ENCODE measurements at regions not wholly inside any gene's neighbourhood (a gene's known extent, or its start where the extent isn't known, plus 50 kb on each side); places are given as distances from the start of the nearest gene placed in this dataset.
"Not testable (repeated sequence)": the region's sequence is repeated elsewhere in the genome, so short reads cannot be mapped to it uniquely, and the experiment has no call there.

DNA sequence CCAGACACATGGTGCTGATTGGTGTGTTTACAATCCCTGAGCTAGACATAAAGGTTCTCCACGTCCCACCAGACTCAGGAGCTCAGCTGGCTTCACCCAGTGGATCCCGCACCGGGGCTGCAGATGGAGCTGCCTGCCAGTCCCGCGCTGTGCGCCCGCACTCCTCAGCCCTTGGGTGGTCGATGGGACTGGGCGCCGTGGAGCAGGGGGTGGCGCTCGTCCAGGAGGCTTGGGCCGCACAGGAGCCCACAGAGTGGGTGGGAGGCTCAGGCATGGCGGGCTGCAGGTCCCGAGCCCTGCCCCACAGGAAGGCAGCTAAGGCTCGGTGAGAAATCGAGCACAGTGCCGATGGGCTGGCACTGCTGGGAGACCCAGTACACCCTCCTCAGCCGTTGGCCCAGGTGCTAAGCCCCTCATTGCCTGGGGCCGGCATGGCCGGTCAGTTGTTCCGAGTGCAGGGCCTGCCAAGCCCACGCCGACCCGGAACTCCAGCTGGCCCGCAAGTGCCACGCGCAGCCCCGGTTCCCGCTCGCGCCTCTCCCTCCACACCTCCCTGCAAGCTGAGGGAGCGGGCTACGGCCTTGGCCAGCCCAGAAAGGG lies 76.8 kb upstream of the ZNF98 start:
- WGBS, 2 experiments (ENCODE audit: extremely low coverage in 2 of 2, insufficient read length in 1 of 2): 81% methylated on average over 3 of the region's 34 CpGs; no CpG with 5 or more reads in 1 of the 2 experiments
- H3K36me3 ChIP-seq (ENCODE audit: control insufficient read depth, insufficient read depth, low read length); H3K79me1 ChIP-seq (ENCODE audit: low read depth in 1 of 2, low read length in 2 of 2); H2BK120ac ChIP-seq (ENCODE audit: low read depth, low read length); DNase-seq; CTCF ChIA-PET; H3K56ac ChIP-seq (ENCODE audit: extremely low read depth, insufficient read depth, low read length); POLR2A ChIA-PET (ENCODE audit: unreplicated experiment); H4K5ac ChIP-seq (ENCODE audit: low read depth, low read length); H3K27me3 ChIP-seq (ENCODE audit: control insufficient read depth, insufficient read depth, low read length); H3K9me1 ChIP-seq (ENCODE audit: insufficient read depth, low read length); ATAC-seq (ENCODE audit: low read depth); intact Hi-C loops (cut with micrococcal nuclease); H2AFZ ChIP-seq (replicated peaks; ENCODE audit: low read length, poor library complexity); dilution Hi-C loops (cut with HindIII; ENCODE audit: low sequenced_read_pairs, unreplicated experiment); H3K4me1 ChIP-seq (ENCODE audit: control insufficient read depth, insufficient read depth, low read length); H2BK5ac ChIP-seq (ENCODE audit: low read depth, low read length, poor library complexity, severe bottlenecking); H3K23ac ChIP-seq (ENCODE audit: low read depth, low read length); H2AK9ac ChIP-seq (replicated peaks; ENCODE audit: low read depth, low read length, poor library complexity); H3K4me3 ChIP-seq (ENCODE audit: insufficient read depth, low read depth, low read length); H2BK15ac ChIP-seq (ENCODE audit: low read depth, low read length); H3K27ac ChIP-seq (ENCODE audit: insufficient read depth, low read length); H4K8ac ChIP-seq (ENCODE audit: low read depth in 2 of 2, low read length in 2 of 2); in situ Hi-C loops (cut with MboI; ENCODE audit: low sequenced_read_pairs); H2AK5ac ChIP-seq (ENCODE audit: low read depth, low read length); H4K20me1 ChIP-seq (ENCODE audit: insufficient read depth, low read length); H3K9ac ChIP-seq (ENCODE audit: low read depth, low read length); BruUV-seq (replicated peaks); H2BK20ac ChIP-seq (ENCODE audit: low read depth, low read length); H3K4me2 ChIP-seq (ENCODE audit: low read depth, low read length); H3K4ac ChIP-seq (ENCODE audit: low read depth, low read length); H4K91ac ChIP-seq (ENCODE audit: insufficient read depth, low read depth, low read length); H3K14ac ChIP-seq (replicated peaks; ENCODE audit: low read depth, low read length); H3K18ac ChIP-seq (ENCODE audit: low read depth, low read length): not testable (repeated sequence)
- peaks cover 31% of the 10 kb centered on the region for H3K9me3 ChIP-seq (ENCODE audit: control insufficient read depth, insufficient read depth, low read length)
